Skin of body (tissue), 1 donor: ENCODE measurements at regions not wholly inside any gene's neighbourhood (a gene's known extent, or its start where the extent isn't known, plus 50 kb on each side); places are given as distances from the start of the nearest gene placed in this dataset.

ENCODE experiments used
- DNase-seq: peaks from one replicate; lab custom pipeline; 2025; lab: John Stamatoyannopoulos, UW

DNA sequence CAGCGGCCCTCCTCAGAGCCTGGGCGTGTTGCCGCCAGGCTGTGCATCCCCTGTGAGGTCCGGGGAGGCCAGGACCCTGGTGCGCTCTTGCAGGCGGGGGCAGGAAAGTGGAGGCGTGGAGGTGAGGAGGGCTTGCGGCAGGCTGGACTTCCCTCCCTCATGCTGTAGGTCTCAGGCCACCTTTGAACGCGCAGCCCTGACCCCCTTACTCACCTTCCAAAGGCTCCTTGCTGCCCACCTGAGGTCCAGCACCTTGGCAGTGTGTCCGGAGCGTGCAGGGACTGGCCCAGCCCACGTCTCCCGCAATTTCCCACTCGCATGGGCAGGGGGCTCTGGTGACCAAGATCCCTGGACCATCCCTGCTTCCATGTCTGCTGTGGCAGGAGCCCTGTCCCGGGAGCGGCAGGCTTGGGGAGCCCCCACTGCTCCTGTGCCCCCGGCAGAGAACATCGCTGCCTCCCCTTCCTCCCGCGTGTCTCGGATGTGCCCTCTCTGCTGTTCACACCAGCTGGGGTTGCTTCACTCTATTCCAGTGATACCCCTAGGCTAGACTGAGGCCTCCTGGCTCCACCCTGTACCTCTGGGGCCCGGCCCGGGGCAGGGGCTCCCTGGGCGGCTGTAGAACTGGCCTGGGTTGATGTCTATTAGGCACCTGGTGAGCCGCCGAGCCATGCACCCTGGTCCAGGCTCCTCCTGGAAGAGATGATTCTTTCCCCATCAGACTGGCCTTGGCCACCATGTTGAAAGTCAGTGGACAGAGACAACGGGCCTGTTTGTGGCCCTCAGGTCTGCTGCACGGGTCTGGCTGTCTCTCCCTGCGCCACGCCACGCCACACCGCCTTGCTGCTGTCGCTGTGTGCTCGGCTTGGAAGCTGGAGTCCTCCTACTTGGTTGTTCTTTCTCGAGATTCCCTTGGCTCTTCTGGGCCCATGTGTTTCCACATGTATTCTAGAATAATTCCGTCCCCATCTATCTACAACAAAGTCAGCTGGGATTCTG lies 95.4 kb upstream of the ADRA2C start:
- no peak for DNase-seq

DNA sequence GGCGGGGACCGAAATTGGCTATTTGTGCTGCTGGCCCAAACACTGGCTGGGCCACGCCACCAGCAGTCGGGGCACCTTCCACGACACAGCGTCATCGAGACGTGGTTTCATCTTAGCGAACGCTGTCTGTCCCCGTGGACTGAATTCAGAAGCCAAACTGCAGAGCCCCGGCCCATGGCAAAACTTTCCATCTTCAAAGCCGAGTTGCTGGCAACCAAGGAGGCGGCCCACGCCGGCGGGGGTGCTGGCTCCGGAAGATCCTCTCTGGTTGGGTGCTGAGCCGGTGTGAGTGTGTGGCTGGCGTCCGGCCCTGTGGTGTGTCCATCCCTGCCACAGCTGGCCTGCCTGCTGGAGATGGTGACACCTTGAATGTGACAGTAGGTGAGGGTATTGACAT lies 96.6 kb upstream of the ADRA2C start:
- DNase-seq: no peak

DNA sequence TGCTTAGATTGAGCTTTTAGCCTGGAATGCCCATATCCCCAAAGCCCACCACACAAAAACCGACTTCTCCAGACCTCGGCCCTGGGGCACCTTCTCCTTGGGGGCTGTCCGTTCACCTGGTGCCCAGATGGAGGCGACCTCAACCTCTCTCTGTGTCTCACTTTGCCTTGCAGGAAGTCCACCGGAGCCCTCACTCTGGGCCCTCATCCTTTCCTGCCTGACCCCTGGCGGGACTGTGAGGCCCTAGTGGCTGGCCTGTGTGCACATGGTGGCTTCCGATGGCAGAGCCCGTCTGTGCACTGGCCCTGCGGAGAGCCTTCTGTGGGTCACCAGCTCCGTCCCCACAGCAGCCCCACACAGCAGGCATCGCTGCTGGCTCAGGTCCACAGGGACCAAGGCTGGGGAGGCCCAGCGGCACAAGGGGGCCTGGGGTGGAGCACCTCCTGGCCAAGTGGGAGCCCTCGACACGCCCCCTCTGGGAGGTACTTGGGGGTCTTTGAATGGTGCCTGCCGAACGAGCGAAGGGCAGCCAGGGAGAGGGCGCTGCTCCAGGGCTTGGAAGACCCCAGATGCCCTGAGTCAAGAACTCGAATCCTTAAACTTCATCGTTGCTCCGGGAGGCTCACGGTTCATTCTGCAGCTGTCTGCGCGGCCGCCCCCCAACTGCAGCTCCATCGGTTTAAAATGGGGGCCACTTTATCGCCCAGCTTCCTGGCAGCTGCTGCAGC lies 97.2 kb upstream of the ADRA2C start:
- DNase-seq: no peak

DNA sequence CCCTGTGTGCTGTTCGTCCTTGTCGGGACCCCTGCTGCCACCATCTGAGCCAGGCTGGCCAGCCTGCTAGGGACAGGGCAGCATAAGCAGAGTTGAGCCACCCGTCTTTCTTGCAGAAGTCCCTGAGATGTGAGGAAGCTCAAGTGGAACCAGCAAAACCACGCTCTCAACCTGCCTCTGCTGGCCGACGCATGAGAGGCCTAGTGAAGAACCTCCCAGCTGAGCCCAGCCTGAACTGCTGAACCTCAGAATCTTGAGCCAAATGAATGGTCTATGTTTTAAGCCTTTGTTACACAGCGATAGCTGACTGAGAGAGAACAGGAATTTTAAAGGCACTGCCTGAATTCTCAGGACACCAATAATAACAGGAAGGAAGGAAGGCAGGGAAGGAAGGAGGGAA lies 98.9 kb upstream of the ADRA2C start:
- DNase-seq: no peak

DNA sequence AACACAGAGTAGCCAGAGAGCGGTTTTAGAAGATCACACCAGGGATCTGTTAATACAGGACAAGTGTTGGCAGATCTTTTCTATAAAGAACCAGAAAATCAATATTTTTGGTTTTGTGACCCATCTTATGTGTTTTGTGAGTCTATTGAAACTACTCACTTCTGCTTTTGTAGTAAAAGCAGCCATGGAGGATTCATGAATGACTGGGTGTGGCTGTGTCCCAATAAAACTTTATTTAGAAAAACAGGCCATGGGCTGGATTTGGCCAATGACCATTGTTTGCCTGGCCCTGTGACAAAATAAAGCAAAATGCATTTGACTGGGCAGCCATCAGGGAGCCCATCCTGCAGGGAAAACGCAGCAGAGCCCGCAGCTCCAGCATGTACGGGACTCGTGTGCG lies 99.9 kb upstream of the ADRA2C start:
- no peak for DNase-seq

DNA sequence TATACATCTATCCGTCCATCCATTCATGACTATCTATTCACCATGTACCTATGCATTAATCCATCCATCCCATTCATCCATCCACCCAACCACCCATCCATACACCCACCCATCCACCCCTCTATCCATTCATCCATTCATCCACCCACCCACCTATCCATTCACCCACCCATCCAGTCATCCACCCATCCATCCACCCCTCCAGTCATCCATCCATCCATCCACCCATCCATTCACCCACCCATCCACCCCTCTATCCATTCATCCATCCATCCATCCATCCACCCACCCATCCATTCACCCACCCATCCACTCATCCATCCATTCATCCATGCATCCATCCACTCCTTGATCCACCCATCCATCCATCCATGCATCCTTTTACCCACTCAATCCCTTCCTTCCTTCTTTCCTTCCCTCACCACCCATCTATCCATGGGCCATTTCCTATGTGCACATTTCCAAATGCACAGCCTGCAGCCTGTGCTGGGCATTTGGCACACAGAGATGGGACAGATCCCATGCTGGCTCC lies 100.8 kb upstream of the ADRA2C start:
- no peak for DNase-seq

DNA sequence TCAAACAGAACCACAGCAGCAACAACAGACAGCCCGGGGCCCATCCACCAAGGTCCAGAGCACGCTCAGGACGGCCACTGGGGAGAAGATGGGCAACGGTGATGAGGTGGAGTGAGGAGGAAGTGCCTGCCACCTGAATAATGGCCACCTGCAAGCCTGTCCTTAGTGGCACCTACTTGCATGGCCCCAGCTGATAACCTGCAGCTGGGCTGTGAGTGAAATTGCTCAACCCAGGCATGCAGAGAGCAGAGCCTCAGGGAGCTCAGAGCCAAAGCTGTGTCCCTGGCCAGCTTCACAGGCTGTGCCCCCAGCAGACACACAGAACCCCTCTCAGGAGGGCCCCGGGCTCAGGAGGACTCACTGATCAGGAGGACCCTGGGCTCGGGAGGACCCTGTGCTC lies 102.4 kb upstream of the ADRA2C start:
- DNase-seq: no peak

DNA sequence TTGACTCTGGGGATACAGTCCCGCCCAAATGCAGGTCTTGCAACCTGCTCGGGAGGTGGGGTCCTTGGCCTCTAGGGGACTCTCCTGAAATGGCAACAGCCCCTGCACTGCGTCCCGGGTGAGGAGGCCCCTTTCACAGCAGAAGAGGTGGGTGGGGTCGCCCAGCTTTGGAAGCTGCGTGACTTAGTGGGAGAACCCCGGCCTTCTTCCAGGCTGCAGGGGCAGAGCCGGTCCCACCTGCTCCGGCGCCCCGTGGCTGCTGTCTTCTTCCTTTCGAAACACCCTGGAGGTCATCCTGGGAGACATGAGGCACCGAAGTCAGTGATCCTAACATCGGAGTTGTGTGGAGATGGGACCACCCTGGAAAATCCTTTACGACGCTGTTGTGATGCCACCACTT lies 103.7 kb upstream of the ADRA2C start:
- no peak for DNase-seq

DNA sequence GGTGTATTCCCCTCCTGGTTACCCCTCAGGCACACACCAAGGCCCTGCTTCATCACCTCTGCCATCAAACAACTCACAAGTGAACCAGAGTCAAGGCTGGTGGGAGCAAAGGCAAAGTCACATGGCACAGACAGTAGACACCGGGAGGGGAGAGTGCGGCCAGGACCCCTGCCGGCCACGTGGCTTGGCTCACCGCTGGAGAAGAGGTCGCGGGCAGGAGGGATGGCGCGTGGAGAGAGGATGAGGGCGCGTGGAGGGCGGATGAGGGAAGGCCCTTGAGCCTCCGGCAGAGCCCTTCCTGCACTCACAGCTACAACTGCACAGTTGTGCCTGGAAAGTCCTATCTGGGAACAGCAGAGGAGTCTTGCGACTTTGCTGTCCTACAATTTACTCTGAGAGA lies 104.2 kb upstream of the ADRA2C start:
- DNase-seq: no peak

DNA sequence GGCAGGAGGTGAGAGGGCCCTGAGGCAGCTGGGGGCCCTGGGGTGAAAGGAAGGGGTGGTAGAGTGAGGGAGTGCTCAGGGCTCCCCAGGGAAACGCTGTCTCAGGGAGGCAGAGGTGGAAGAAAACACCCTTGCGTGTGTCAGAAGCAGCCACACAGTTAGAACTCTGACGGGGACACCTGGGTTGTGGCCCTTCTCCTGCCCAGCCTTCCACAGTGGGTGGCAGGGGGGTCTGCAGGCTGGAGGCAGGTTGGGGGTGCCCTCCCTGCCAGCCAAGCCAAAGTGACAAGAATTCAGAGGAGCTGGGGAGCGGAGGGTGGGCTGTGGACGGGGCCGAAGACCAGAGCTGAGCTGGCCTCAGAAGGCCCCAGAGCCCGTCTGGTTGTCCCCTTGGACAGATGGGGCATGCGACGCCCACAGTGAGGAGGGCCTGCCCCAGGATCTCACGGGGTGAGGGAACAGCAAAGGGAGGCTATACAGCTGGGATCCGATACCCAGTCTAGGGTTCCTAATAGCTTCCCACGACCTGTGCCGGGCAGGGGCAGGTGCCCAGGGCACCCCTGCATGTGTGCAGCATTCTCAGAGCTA lies 105.2 kb upstream of the ADRA2C start:
- DNase-seq: no peak

DNA sequence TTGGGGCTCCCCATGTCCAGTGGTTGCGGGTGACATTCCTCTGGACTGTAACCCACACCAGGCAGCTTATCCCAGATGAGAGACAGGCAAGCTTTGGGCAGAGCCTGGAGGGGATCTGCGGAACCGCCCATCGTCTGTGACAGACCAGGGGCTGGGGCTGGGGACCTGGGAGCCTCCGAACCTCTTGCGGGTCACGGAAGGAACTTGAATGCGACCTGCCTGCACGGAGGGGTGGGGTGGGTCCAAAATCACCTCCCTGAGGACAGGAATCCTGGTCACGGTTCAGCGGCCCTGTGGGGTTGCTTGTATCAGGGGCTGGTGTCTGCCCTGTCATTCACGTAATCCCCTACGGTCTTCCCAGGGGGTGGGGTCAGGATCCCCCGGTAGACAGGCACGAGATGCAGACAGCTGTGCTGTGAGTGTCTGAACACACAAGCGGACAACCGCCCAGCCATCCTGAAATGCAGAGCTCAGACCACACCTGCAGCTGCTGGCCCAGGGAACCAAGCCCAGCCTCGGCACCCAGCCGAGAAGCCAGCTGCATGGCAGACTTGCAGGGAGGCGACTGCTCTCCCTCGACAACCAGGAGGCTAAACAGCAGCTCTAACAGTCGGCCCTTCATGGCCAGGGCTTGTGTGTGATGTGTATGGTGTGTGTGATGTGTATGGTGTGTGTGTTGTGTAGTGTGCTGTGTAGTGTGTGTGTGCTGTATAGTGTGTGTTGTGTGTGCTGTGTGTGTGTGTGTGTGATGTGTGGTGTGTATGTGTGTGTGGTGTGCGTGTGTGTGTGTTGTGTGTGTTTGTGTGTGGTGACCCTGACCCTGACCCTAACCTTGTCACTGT lies 105.9 kb upstream of the ADRA2C start:
- DNase-seq: no peak

DNA sequence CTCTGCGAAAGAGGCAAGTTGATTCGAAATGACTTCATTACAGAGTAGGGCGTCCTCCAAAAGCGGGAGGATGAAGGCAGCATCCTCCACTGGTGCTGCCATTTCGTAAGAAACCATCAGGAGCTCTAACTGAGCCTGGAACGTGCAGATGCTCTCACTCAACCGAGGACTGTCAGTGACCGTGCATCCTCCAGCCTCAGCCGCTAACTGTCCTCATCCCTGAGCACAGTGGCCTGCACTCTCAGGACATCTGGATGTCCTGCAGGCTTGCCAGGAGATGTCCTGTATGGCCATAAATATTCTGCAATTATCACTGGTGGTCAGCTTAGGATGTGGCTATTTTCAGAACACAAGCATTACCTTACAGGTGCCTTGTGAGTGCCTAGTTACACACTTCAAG lies 107.1 kb upstream of the ADRA2C start:
- DNase-seq: no peak

DNA sequence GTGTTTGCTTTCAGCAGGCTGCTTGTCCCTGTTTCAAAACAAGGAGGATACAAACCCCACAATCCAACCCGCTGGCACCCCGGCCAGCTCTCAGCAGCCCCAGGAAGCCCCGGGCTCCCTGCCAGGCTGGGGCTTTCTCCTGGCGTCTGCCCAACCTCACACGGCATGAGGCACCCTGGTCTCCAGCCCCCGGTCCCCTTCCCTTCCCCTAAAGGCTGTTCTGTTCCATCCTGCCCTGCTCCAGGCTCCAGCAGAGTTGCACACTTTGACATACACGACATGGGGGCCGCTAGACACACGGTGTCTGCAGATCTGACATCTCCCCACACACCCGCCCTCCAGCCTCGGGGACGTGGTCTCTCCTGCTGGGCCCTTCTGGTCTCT lies 107.7 kb upstream of the ADRA2C start:
- DNase-seq: no peak

DNA sequence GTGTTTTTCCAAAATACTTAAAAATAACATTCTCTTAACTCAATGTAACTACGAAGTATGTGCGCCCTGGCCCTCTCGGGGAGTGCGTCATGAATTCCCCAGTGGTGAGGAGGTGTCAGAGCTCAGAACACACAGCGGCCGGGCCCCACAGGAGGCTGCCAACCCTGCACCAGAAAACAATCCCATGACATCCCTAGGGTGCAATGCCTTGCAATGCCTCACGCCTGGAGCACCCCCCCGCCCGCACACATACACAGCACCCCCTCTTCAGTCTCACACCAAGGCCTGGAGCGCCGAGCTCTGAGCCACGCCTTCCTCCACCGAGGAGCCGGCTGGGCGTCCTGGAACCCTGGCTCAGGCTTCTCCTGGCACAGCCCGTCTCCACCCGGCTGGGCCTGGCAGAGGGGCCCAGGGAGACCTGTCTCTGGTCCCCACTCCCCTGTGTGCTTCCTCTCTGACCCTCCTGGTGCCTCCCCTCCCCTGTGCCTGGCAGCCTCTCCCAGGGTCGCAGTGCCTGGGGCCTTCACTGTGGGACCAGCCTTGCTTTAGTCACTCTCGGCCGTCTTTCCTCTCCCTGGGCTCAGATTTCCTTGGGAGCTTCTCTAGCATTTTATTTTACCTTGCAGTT lies 108.2 kb upstream of the ADRA2C start:
- no peak for DNase-seq

DNA sequence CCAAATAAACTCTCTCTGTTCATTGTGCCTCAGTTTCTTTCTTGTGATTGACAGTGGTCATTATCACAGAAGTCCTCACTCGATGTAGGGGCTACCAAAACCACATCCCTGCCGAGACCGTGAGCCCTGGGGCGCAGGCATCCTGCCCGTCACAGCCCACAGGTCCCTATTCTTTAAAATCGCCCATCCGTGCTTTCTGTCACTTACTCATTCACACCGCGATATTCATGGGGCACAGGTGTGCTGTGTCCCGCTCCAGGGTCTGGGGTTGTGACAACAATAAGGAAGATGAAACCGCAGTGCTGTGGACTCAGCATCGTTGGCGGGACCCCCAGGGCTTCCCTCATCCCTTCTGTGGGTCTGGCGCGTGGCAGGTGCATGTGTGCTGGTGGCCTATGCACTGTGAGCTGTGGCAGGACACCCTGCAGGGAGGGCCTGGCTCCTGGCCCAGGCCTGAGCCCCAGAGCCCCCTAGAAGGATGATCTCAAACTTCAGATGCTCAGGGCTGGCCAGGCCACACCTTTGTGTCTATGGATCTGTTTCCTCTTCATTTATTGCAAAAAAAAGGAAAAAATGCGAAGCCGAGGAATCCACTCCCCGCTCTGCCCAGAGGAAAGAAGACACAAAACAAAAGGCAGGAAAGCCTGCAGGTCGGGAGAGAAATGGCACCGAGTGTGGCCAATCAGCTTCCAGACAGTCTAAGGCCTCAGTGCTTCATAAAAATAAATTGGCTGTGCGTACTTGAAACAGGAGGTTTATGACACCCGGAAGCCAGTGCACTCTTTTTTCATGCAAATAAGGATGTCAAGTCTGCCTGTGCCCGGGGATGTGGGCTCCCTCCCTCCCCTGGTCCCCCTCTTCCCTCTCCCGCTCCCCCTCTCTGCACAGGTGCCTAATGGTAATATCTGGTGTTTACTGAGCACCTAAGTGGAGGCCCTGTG lies 109.5 kb upstream of the ADRA2C start:
- DNase-seq: no peak

DNA sequence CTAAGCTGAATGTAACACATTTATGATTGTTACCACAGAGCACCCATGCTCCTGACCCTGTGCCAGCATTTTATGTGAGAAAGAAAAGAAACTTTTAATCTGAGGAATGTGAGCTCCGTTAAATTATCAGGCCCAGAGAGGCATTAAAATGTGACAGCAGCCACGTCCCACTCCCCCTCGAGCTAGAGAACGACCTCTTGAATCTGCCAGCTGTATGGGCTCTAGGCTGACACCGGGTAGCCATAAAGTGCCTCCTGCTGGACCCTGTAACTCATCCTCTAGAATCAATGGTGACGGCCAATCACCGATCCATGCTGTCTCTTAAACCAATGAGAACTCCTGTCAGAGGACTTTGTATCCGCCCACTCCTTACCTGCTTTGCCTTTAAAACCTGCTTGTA lies 110.2 kb upstream of the ADRA2C start:
- no peak for DNase-seq

DNA sequence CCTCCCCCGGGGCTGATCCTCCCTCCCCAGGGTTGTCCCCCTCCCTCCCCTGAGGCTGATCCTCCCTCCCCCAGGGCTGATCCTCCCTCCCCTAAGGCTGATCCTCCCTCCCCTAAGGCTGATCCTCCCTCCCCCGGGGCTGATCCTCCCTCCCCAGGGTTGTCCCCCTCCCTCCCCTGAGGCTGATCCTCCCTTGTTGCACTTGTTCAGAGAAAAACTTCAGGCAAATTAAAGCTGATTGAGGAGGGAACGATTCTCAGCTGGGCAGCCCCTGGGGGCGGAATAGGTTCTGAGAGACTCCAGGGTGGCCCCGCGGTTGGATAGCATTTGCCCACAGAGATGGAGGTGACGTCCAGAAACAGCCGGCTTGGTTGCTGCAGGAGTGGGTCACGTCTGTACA lies 110.7 kb upstream of the ADRA2C start:
- no peak for DNase-seq

DNA sequence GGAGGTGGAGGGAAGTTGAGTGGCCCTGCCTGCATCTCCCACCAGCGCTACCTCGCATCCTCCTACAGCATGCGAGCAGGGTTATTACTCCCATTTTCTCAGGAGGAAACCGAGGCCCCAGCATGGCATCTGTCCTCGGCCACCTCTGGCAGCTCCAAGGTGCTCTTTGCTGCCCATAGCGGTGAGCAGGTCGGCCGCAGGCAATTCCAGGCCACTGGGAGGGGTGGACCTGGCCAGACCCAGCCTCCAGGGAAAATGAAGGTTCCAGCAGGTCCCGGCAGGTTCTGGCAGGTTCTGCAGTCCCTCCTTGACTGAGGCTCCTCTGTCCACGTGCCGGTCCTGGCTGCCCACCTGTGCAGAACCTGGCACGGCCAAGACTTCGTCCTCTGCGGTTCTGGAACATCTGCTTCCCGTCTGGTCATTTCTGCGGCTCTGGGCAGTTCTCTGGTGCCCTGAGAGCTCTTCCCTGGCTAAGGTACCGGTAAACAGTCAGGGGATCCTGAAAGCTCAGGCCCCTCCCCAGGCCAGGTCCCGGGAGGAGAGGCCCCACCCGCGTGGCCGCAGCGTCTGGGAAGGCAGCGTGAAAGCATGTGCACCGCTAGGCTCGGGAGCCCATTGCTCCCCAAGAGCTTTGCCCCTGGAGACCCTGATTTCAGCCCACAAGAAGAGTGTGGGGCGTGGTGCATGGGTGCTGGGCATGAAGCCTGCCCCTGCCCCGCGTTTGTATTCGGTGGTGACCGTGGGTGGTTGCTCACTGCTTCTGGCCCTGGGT lies 112.0 kb upstream of the ADRA2C start:
- no peak for DNase-seq

DNA sequence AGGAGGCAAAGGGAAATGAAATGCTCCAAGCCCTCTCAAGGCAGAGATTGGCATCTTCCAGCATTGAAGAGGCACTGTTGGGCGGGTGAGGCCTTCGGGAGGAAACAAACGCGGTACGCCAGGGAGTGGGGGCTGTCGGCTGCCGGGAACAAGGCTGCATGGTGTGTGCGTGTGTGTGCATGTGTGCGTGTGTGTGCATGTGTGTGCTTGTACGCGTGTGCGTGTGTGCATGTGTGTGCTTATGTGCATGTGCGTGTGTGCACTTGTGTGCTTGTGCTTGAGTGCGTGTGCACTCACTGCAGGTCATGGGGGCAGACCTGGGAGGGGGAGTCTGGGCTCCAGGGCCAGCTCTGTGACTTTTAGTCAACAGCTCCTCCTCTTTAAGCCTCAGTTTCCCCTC lies 113.6 kb upstream of the ADRA2C start:
- no peak for DNase-seq
